IMR-90 (cell line): ENCODE measurements at regions not wholly inside any gene's neighbourhood (a gene's known extent, or its start where the extent isn't known, plus 50 kb on each side); places are given as distances from the start of the nearest gene placed in this dataset.
A peak's percentile ranks its signal among the peaks of the same experiment; 100 is the strongest.
"Not testable (repeated sequence)": the region's sequence is repeated elsewhere in the genome, so short reads cannot be mapped to it uniquely, and the experiment has no call there.

Experiments
- ATAC-seq: fragments of 200-7000 bp; cut with Tn5 transposase; 2 replicates; pipeline ENCODE4 v1.9.1; 2020; ENCODE audit warnings: low read depth, mild to moderate bottlenecking, moderate library complexity
- BruUV-seq: library from RNA; stranded (reverse); fragments of 400-500 nt; replicated peaks from 2 replicates; lab custom pipeline; 2021; lab: Mats Ljungman, UMichigan
- CTCF ChIA-PET: fragments of 300-600 bp; formaldehyde crosslinking; extraction: SDS; loops from one replicate; lab custom pipeline; 2021; ENCODE audit warnings: antibody characterized with exemption; lab: Yijun Ruan, JAX
- POLR2A ChIA-PET: fragments of 300-600 bp; sonication (Branson Sonifier 250); formaldehyde crosslinking; loops from one replicate; lab custom pipeline; 2022; ENCODE audit warnings: antibody characterized with exemption; ENCODE audit not compliant: unreplicated experiment; lab: Charles Lee
- DNase-seq: peaks from one replicate; pipeline ENCODE4 v3.0.0; 2013
- H2AFZ ChIP-seq: replicated peaks from 2 replicates; pipeline ENCODE3; 2013; ENCODE audit warnings: low read length, mild to moderate bottlenecking; ENCODE audit not compliant: poor library complexity
- H2AK5ac ChIP-seq: 2 replicates; pipeline ENCODE4 v1.6.1; 2013; ENCODE audit warnings: low read depth, low read length, inconsistent platforms
- H2AK9ac ChIP-seq: replicated peaks from 2 replicates; pipeline ENCODE3; 2013; ENCODE audit warnings: mild to moderate bottlenecking, low read depth, low read length, moderate library complexity; ENCODE audit not compliant: poor library complexity
- H2BK120ac ChIP-seq: 2 replicates; pipeline ENCODE4 v1.6.1; 2013; ENCODE audit warnings: low read depth, low read length, inconsistent platforms
- H2BK15ac ChIP-seq: 3 replicates; pipeline ENCODE4 v1.6.1; 2013; ENCODE audit warnings: low read depth, low read length, inconsistent platforms
- H2BK20ac ChIP-seq: 2 replicates; pipeline ENCODE4 v1.6.1; 2013; ENCODE audit warnings: low read depth, mild to moderate bottlenecking, inconsistent platforms, low read length, moderate library complexity
- H2BK5ac ChIP-seq: 2 replicates; pipeline ENCODE4 v1.6.1; 2013; ENCODE audit warnings: mild to moderate bottlenecking, low read depth, low read length, inconsistent platforms; ENCODE audit not compliant: poor library complexity, severe bottlenecking
- H3K14ac ChIP-seq: replicated peaks from 2 replicates; pipeline ENCODE4 v1.6.1; 2013; ENCODE audit warnings: low read depth, low read length, inconsistent platforms
- H3K18ac ChIP-seq: 2 replicates; pipeline ENCODE4 v1.6.1; 2013; ENCODE audit warnings: low read depth, low read length, control low read depth
- H3K23ac ChIP-seq: 2 replicates; pipeline ENCODE4 v1.6.1; 2013; ENCODE audit warnings: low read depth, low read length, inconsistent platforms
- H3K27ac ChIP-seq: 2 replicates; pipeline ENCODE4 v1.5.1; 2013; ENCODE audit warnings: mild to moderate bottlenecking, control low read depth, low read length; ENCODE audit not compliant: insufficient read depth
- H3K27me3 ChIP-seq: 2 replicates; pipeline ENCODE4 v1.6.1; 2013; ENCODE audit warnings: low read length; ENCODE audit not compliant: control insufficient read depth, insufficient read depth
- H3K36me3 ChIP-seq: 2 replicates; pipeline ENCODE4 v1.6.1; 2013; ENCODE audit warnings: low read length, mixed read lengths; ENCODE audit not compliant: control insufficient read depth, insufficient read depth
- H3K4ac ChIP-seq: 2 replicates; pipeline ENCODE4 v1.6.1; 2013; ENCODE audit warnings: low read depth, low read length, inconsistent platforms
- H3K4me1 ChIP-seq: 2 replicates; pipeline ENCODE4 v1.6.1; 2013; ENCODE audit warnings: low read length, mixed read lengths; ENCODE audit not compliant: control insufficient read depth, insufficient read depth
- H3K4me2 ChIP-seq: 2 replicates; pipeline ENCODE4 v1.6.1; 2013; ENCODE audit warnings: low read depth, mild to moderate bottlenecking, control low read depth, low read length, moderate library complexity
- H3K4me3 ChIP-seq: 2 replicates; pipeline ENCODE4 v1.5.1; 2013; ENCODE audit warnings: low read depth, mild to moderate bottlenecking, control low read depth, low read length, moderate library complexity; ENCODE audit not compliant: insufficient read depth
- H3K56ac ChIP-seq: 2 replicates; pipeline ENCODE4 v1.6.1; 2013; ENCODE audit warnings: low read length, inconsistent platforms; ENCODE audit not compliant: insufficient read depth; ENCODE audit errors: extremely low read depth
- H3K79me1 ChIP-seq, 2 experiments: 2 replicates each; pipeline ENCODE4 v1.6.1; 2013; ENCODE audit warnings: low read length in 2 of 2, inconsistent platforms in 1 of 2, low read depth in 1 of 2
- H3K9ac ChIP-seq: 2 replicates; pipeline ENCODE4 v1.6.1; 2013; ENCODE audit warnings: low read depth, low read length, control low read depth
- H3K9me1 ChIP-seq: 2 replicates; pipeline ENCODE4 v1.6.1; 2013; ENCODE audit warnings: low read length, inconsistent platforms; ENCODE audit not compliant: insufficient read depth
- H3K9me3 ChIP-seq: 2 replicates; pipeline ENCODE4 v1.6.1; 2013; ENCODE audit warnings: low read length; ENCODE audit not compliant: control insufficient read depth, insufficient read depth
- H4K20me1 ChIP-seq: 2 replicates; pipeline ENCODE4 v1.6.1; 2013; ENCODE audit warnings: low read length, inconsistent platforms; ENCODE audit not compliant: insufficient read depth
- H4K5ac ChIP-seq: 2 replicates; pipeline ENCODE4 v1.6.1; 2013; ENCODE audit warnings: mild to moderate bottlenecking, low read depth, low read length, control low read depth
- H4K8ac ChIP-seq, 2 experiments: 2 replicates each; pipeline ENCODE4 v1.6.1; 2013; ENCODE audit warnings: low read depth in 2 of 2, low read length in 2 of 2, control low read depth in 1 of 2, inconsistent platforms in 1 of 2
- H4K91ac ChIP-seq: 2 replicates; pipeline ENCODE4 v1.6.1; 2013; ENCODE audit warnings: low read depth, low read length, inconsistent platforms; ENCODE audit not compliant: insufficient read depth
- WGBS, 2 experiments: methylation state at CpG; one replicate each; pipeline versions ENCODE4 v1.1.5 to v1.1.7; 2013; ENCODE audit warnings: missing lambda C conversion rate in 2 of 2; ENCODE audit not compliant: insufficient read length in 1 of 2; ENCODE audit errors: extremely low coverage in 2 of 2; 5-methylcytosine and 5-hydroxymethylcytosine counted together
- dilution Hi-C: fragments of 300-500 bp; cut with HindIII; formaldehyde crosslinking; loops from one replicate; pipeline ENCODE4 v1.14.3; 2018; ENCODE audit warnings: low sequenced_read_pairs; ENCODE audit not compliant: unreplicated experiment
- in situ Hi-C: fragments of 300-500 bp; cut with MboI; formaldehyde crosslinking; loops from 3 replicates; pipeline ENCODE4 v1.14.3; 2019; ENCODE audit warnings: low sequenced_read_pairs, inconsistent platforms, mixed read lengths
- intact Hi-C: fragments of 100-400 bp; cut with micrococcal nuclease; formaldehyde crosslinking; loops from 2 replicates; pipeline ENCODE4 v1.10.0; 2022

DNA sequence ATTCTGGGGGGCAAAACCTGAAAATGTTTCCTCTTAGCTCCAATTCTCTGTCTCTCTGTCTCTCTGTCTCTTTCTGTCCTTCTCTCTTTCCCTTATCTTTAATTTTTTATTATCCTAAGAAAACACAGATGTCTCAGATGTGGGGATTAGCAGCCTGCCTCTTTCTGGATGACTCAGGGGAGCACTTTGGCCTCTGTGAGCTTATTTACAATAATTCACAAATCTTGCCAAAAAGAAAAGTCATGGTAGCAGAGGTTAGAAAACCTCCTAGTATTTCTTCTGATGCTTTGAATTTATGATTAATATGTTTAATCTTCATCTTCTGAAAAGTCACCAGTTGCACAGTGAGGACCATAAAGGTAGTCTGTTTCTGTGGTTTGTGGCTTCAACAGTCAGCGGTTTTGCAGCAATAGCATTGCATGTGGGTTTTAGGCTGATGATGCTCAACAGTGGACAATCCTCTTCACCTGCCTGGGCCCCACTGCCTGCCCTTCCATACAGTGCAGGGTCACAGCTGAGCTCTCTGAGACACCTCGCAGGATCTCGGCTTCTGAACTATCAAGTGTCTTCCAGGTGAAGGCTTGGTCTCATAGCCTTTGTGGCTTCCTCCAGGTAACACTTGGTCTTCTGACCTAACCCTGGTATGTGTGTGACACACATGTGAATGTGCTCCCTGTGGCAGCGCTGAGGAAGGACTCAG lies 135.7 kb upstream of the DUSP22 start:
- H3K4me1 ChIP-seq, intact Hi-C loops, H4K91ac ChIP-seq, H4K5ac ChIP-seq, H3K9ac ChIP-seq, POLR2A ChIA-PET, H2AK5ac ChIP-seq, H4K8ac ChIP-seq, ATAC-seq, H3K56ac ChIP-seq, H4K20me1 ChIP-seq, H3K18ac ChIP-seq, H3K36me3 ChIP-seq, H2BK15ac ChIP-seq, H3K23ac ChIP-seq, H2BK20ac ChIP-seq, H3K4me3 ChIP-seq, BruUV-seq, H2BK5ac ChIP-seq, H2AK9ac ChIP-seq, H3K27ac ChIP-seq, H3K79me1 ChIP-seq, H3K4ac ChIP-seq, H3K27me3 ChIP-seq, H3K4me2 ChIP-seq, H3K9me1 ChIP-seq, in situ Hi-C loops, CTCF ChIA-PET, H2AFZ ChIP-seq, H2BK120ac ChIP-seq, dilution Hi-C loops, H3K9me3 ChIP-seq, H3K14ac ChIP-seq: not testable (repeated sequence)
- no CpG with 5 or more reads among the region's 4 CpGs for WGBS, 2 experiments
- DNase-seq = peak; percentile 52
